Lung (tissue), 11 donors: ENCODE measurements at regions not wholly inside any gene's neighbourhood (a gene's known extent, or its start where the extent isn't known, plus 50 kb on each side); places are given as distances from the start of the nearest gene placed in this dataset.

Source experiments
- ATAC-seq: fragments of 200-7000 bp; cut with Tn5 transposase; one replicate; pipeline ENCODE4 v1.9.1; 2020; ENCODE audit warnings: moderate number of reproducible peaks; ENCODE audit not compliant: insufficient read depth, low FRiP score
- DNase-seq, 3 donors: peaks; one replicate each; pipeline ENCODE4 v3.0.0-alpha.2; 2013 to 2017
- H3K27ac ChIP-seq, 2 donors: one replicate each; pipeline ENCODE4 v1.5.1; 2013; ENCODE audit warnings: mild to moderate bottlenecking in 2 of 2, moderate library complexity in 2 of 2, control low read depth in 1 of 2, inconsistent platforms in 1 of 2, low read depth in 1 of 2, low read length in 1 of 2
- H3K27me3 ChIP-seq, 3 donors: one replicate each; pipeline ENCODE4 v1.5.1; 2013; ENCODE audit warnings: low read length in 2 of 3; ENCODE audit not compliant: control insufficient read depth in 3 of 3, insufficient read depth in 3 of 3
- H3K36me3 ChIP-seq, 4 donors: one replicate each; pipeline ENCODE4 v1.5.1; 2013; ENCODE audit warnings: low read length in 4 of 4, mild to moderate bottlenecking in 1 of 4, moderate library complexity in 1 of 4; ENCODE audit not compliant: control insufficient read depth in 4 of 4, insufficient read depth in 4 of 4
- H3K4me1 ChIP-seq, 5 donors: one replicate each; pipeline ENCODE4 v1.5.1; 2013; ENCODE audit warnings: low read length in 5 of 5, mild to moderate bottlenecking in 2 of 5, moderate library complexity in 1 of 5; ENCODE audit not compliant: control insufficient read depth in 5 of 5, insufficient read depth in 5 of 5
- H3K4me3 ChIP-seq: one replicate; pipeline ENCODE4 v1.5.1; 2013; ENCODE audit warnings: mild to moderate bottlenecking, control low read depth, moderate library complexity
- H3K9ac ChIP-seq, 2 donors: one replicate each; pipeline ENCODE4 v1.5.1; 2013; ENCODE audit warnings: low read length in 2 of 2, control low read depth in 1 of 2; ENCODE audit not compliant: insufficient read depth in 1 of 2
- H3K9me3 ChIP-seq, 4 donors: one replicate each; pipeline ENCODE4 v1.5.1; 2013; ENCODE audit warnings: low read length in 3 of 4, mild to moderate bottlenecking in 1 of 4, moderate library complexity in 1 of 4; ENCODE audit not compliant: control insufficient read depth in 4 of 4, insufficient read depth in 3 of 4
- CTCF ChIP-seq: IDR thresholded peaks from 2 replicates; pipeline ENCODE4 v1.5.1; 2012; ENCODE audit warnings: mild to moderate bottlenecking; ENCODE audit errors: control extremely low read depth, extremely low read depth
- WGBS, 2 donors: extraction: QIAGEN DNeasy Blood & Tissue Kit; methylation state at CpG; one replicate each; pipeline ENCODE4 v1.1.7; 2013; 5-methylcytosine and 5-hydroxymethylcytosine counted together
- donor health status: control.
- donor health status: control.
- donor health status: Bipolar disorder and iron deficiency.
- donor health status: healthy.
- donor health status: DM: yes; HTN: yes; CAD: no.

- WGBS, 2 donors, result 90 to 93% methylated on average over 2 of the region's 2 CpGs
- no peak for DNase-seq
- Histone ChIP-seq H3K9ac (no peak overlapping the region), H3K4me3 (no peak overlapping the region), H3K4me1 (no peaks in the 10 kb centered on the region), H3K27me3 (no peaks in the 10 kb centered on the region), H3K27ac (no peak overlapping the region), H3K9me3 (no peaks in the 10 kb centered on the region), H3K36me3 (no peaks in the 10 kb centered on the region)
- ATAC-seq, result no peak
- no peak for TF ChIP-seq CTCF
Observed at GRCh38 chr6:87779542-87779941, 77.5 kb upstream of the AKIRIN2 start.

- no peak for TF ChIP-seq CTCF
- H3K4me1 ChIP-seq, result peaks cover 0 to 15% (median 7%) of the 10 kb centered on the region in 5 donors
- DNase-seq, result peak; percentile 24 to 78 (median 76)
Observed at GRCh38 chr6:87772597-87773530, 70.8 kb upstream of the AKIRIN2 start.

GRCh38 chr6:87767478-87767877 lies 65.4 kb upstream of the AKIRIN2 start:
- DNase-seq, result no peak

More at GRCh38 chr6:87772597-87773530, 70.8 kb upstream of the AKIRIN2 start:
- no peaks in the 10 kb centered on the region for H3K27me3 ChIP-seq
- peak overlapping the region in 1 of 2 donors; percentile 25 for H3K9ac ChIP-seq
- H3K27ac ChIP-seq, result no peak overlapping the region
- 67 to 76% methylated on average over 6 of the region's 6 CpGs for WGBS, 2 donors
- H3K9me3 ChIP-seq, result no peaks in the 10 kb centered on the region
- no peak for ATAC-seq
- no peak overlapping the region for H3K4me3 ChIP-seq
- no peaks in the 10 kb centered on the region for H3K36me3 ChIP-seq

More at GRCh38 chr6:87767478-87767877, 65.4 kb upstream of the AKIRIN2 start:
- H3K9ac ChIP-seq, result no peak overlapping the region
- TF ChIP-seq CTCF, result no peak
- peaks cover 0 to 4% (median 0%) of the 10 kb centered on the region in 5 donors for H3K4me1 ChIP-seq
- H3K9me3 ChIP-seq, result no peaks in the 10 kb centered on the region
- ATAC-seq, result no peak
- no peaks in the 10 kb centered on the region for H3K36me3 ChIP-seq
- WGBS, 2 donors, result 73 to 87% methylated on average over 10 of the region's 10 CpGs
- no peak overlapping the region for H3K27ac ChIP-seq
- no peak overlapping the region for H3K4me3 ChIP-seq
- H3K27me3 ChIP-seq, result no peaks in the 10 kb centered on the region
